ENCODE measurements at regions not wholly inside any gene's neighbourhood (a gene's known extent, or its start where the extent isn't known, plus 50 kb on each side); places are given as distances from the start of the nearest gene placed in this dataset.
"Not testable (repeated sequence)": the region's sequence is repeated elsewhere in the genome, so short reads cannot be mapped to it uniquely, and the experiment has no call there.

DNA sequence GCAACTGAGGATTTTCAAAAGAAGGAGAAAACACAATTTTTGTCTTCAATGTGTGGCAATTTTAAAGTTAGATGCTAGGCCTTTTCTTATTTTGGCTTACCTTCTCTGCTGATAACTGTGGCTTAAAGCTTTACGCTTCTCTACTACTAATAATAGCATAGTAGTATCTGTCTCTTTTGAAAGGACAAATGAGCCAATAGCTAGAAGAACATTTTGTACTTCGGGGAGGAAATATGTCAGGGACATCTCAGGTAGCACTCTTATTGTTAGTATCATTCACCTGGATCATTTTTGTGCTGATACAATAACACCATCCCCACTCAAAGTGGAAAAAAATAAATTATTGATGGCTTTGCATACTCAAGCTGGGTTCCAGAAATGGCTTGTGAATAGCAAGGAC, 586.1 kb upstream of the TBL1XR1 start:
- Histone ChIP-seq H3K9me3 (ENCODE audit: control insufficient read depth in 2 of 2, low read length in 2 of 2) (no peaks in the 10 kb centered on the region), H3K9ac (ENCODE audit: low read length in 2 of 2) (no peak overlapping the region), H3K4me3 (ENCODE audit: low read length in 2 of 2) (peak overlapping the region in 1 of 2 donors; percentile 12), H3K27me3 (ENCODE audit: control insufficient read depth in 1 of 2, insufficient read depth in 2 of 2, low read length in 2 of 2) (no peaks in the 10 kb centered on the region), H3K36me3 (ENCODE audit: control insufficient read depth in 2 of 2, insufficient read depth in 2 of 2, low read length in 2 of 2) (no peaks in the 10 kb centered on the region), H3K27ac (ENCODE audit: low read length) (no peak overlapping the region), H3K4me1 (ENCODE audit: control insufficient read depth, insufficient read depth, low read length) (peaks cover 7% of the 10 kb centered on the region)

DNA sequence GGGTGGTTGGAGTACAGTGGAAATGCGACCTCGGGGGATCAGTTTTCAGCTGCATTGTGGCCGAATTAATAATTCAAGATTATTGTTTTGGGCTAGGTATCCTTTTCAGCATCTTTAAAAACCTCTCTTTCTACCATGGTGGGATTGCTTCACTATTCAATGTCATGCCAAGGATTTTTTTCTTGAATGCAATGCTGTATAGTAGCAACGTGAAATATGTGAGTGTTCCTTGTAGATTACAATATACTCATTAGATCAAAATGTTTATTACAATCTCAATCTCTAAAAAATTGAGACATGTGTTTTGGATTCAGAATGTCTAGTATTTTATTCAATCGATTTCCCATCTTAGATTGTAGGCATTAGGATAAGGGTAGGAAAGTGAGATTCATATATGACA, 586.5 kb upstream of the TBL1XR1 start:
- Histone ChIP-seq H3K27me3 (ENCODE audit: control insufficient read depth in 1 of 2, insufficient read depth in 2 of 2, low read length in 2 of 2) (no peaks in the 10 kb centered on the region), H3K27ac (ENCODE audit: low read length) (no peak overlapping the region), H3K4me1 (ENCODE audit: control insufficient read depth, insufficient read depth, low read length) (peaks cover 7% of the 10 kb centered on the region), H3K36me3 (ENCODE audit: control insufficient read depth in 2 of 2, insufficient read depth in 2 of 2, low read length in 2 of 2) (no peaks in the 10 kb centered on the region), H3K4me3 (ENCODE audit: low read length in 2 of 2) (no peak overlapping the region), H3K9me3 (ENCODE audit: control insufficient read depth in 2 of 2, low read length in 2 of 2) (no peaks in the 10 kb centered on the region), H3K9ac (ENCODE audit: low read length in 2 of 2) (no peak overlapping the region)

DNA sequence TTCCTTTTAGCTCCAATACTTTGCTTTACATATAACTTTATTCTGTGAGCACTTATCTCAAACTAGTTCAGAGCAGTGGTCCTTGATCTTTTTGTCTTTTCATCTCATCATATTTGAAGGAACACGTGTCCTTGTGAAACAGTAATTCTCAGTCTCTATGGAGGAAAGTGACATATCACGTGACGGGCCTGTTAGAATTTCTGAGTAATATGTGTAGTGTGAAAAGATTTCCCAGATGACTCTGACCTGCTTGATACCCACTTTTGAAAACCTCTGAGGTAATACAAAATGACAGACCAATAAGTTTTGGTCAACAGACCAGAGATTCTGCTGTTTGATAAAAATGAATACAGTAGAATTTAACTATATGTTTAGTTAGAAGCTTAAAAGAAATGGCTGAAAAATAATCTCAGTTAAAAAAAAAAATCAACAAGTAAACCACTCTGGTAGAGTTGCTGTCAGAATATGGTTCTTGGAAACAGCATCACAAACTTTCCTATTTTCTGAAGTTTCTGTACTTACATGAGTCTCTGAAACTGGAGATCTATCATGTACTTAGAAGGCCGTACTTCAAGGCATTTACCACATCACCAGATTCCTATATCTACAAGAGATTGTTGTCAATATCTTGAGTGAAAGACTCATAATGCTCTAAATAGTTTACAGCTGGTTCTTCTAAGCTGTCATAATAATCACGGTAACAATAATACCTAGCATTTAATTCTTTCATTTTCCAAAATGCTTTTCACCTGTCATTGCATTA, 590.2 kb upstream of the TBL1XR1 start:
- H3K9ac ChIP-seq (ENCODE audit: low read length in 2 of 2) = no peak overlapping the region
- H3K4me3 ChIP-seq (ENCODE audit: low read length in 2 of 2) = no peak overlapping the region
- no peaks in the 10 kb centered on the region for H3K36me3 ChIP-seq (ENCODE audit: control insufficient read depth in 2 of 2, insufficient read depth in 2 of 2, low read length in 2 of 2)
- H3K9me3 ChIP-seq (ENCODE audit: control insufficient read depth in 2 of 2, low read length in 2 of 2) = no peaks in the 10 kb centered on the region
- H3K27ac ChIP-seq (ENCODE audit: low read length) = no peak overlapping the region
- H3K4me1 ChIP-seq (ENCODE audit: control insufficient read depth, insufficient read depth, low read length) = peaks cover under 1% of the 10 kb centered on the region
- no peaks in the 10 kb centered on the region for H3K27me3 ChIP-seq (ENCODE audit: control insufficient read depth in 1 of 2, insufficient read depth in 2 of 2, low read length in 2 of 2)

DNA sequence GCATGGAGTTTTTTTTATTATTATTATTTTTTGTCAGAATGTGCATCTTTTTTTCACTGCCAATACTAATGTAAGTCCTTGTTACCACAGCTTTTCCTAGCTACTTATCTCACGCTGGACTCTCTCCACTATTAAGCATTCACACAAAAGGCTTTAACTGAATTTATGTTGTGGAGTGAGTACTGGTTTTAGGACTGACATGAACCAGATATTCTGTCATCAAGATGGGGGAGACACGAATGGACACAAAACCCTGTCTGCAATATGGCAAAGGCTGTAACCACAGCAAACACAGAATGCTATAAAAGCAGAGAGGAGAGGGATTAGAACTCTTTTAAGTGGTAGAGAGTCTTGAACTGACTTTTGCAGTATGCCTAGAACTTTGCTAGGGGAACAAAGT, 592.2 kb upstream of the TBL1XR1 start:
- Histone ChIP-seq H3K27ac (ENCODE audit: low read length) (peak overlapping the region; percentile 3), H3K9ac (ENCODE audit: low read length in 2 of 2) (no peak overlapping the region)

GRCh38 chr3:177792311-177793030, 595.2 kb upstream of the TBL1XR1 start:
- Histone ChIP-seq H3K4me1 (ENCODE audit: control insufficient read depth, insufficient read depth, low read length) (peaks cover 2% of the 10 kb centered on the region), H3K27ac (ENCODE audit: low read length) (no peak overlapping the region), H3K36me3 (ENCODE audit: control insufficient read depth in 2 of 2, insufficient read depth in 2 of 2, low read length in 2 of 2) (no peaks in the 10 kb centered on the region), H3K9me3 (ENCODE audit: control insufficient read depth in 2 of 2, low read length in 2 of 2) (no peaks in the 10 kb centered on the region), H3K27me3 (ENCODE audit: control insufficient read depth in 1 of 2, insufficient read depth in 2 of 2, low read length in 2 of 2) (no peaks in the 10 kb centered on the region), H3K9ac (ENCODE audit: low read length in 2 of 2) (no peak overlapping the region), H3K4me3 (ENCODE audit: low read length in 2 of 2) (no peak overlapping the region)

More for the DNA sequence above, 592.2 kb upstream of the TBL1XR1 start:
- Histone ChIP-seq H3K9me3 (ENCODE audit: control insufficient read depth in 2 of 2, low read length in 2 of 2) (no peaks in the 10 kb centered on the region), H3K27me3 (ENCODE audit: control insufficient read depth in 1 of 2, insufficient read depth in 2 of 2, low read length in 2 of 2) (no peaks in the 10 kb centered on the region), H3K4me1 (ENCODE audit: control insufficient read depth, insufficient read depth, low read length) (peaks cover 2% of the 10 kb centered on the region), H3K4me3 (ENCODE audit: low read length in 2 of 2) (no peak overlapping the region), H3K36me3 (ENCODE audit: control insufficient read depth in 2 of 2, insufficient read depth in 2 of 2, low read length in 2 of 2) (no peaks in the 10 kb centered on the region)

GRCh38 chr3:177793451-177793850, 596.2 kb upstream of the TBL1XR1 start:
- Histone ChIP-seq H3K27ac (ENCODE audit: low read length) (no peak overlapping the region), H3K4me1 (ENCODE audit: control insufficient read depth, insufficient read depth, low read length) (peaks cover 2% of the 10 kb centered on the region), H3K9ac (ENCODE audit: low read length in 2 of 2) (no peak overlapping the region), H3K4me3 (ENCODE audit: low read length in 2 of 2) (no peak overlapping the region), H3K27me3 (ENCODE audit: control insufficient read depth in 1 of 2, insufficient read depth in 2 of 2, low read length in 2 of 2) (no peaks in the 10 kb centered on the region), H3K9me3 (ENCODE audit: control insufficient read depth in 2 of 2, low read length in 2 of 2) (no peaks in the 10 kb centered on the region), H3K36me3 (ENCODE audit: control insufficient read depth in 2 of 2, insufficient read depth in 2 of 2, low read length in 2 of 2) (no peaks in the 10 kb centered on the region)

GRCh38 chr3:177795216-177795615, 597.9 kb upstream of the TBL1XR1 start:
- Histone ChIP-seq H3K36me3 (ENCODE audit: control insufficient read depth in 2 of 2, insufficient read depth in 2 of 2, low read length in 2 of 2) (no peaks in the 10 kb centered on the region), H3K4me3 (ENCODE audit: low read length in 2 of 2) (no peak overlapping the region), H3K27ac (ENCODE audit: low read length) (no peak overlapping the region), H3K9ac (ENCODE audit: low read length in 2 of 2) (no peak overlapping the region), H3K27me3 (ENCODE audit: control insufficient read depth in 1 of 2, insufficient read depth in 2 of 2, low read length in 2 of 2) (no peaks in the 10 kb centered on the region), H3K9me3 (ENCODE audit: control insufficient read depth in 2 of 2, low read length in 2 of 2) (no peaks in the 10 kb centered on the region), H3K4me1 (ENCODE audit: control insufficient read depth, insufficient read depth, low read length) (peaks cover 2% of the 10 kb centered on the region)

DNA sequence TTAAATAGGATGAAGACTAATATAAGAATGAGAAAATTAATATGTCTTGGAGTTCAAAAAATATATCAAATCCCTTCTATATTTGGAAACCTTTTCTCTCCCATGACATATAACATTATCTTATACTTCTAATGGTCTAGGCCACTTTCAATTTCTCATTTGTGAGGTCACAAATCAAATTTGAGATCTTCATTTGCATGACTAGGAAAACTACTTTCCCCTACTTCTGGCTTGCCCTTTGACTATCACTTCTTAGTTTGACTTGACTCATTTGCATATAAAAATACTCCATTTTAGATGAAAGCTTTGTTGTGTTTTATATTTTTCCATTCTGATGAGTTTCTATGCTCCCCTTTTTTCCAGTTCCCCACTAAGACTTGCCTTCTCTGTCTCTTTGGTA, 598.6 kb upstream of the TBL1XR1 start:
- Histone ChIP-seq H3K9me3 (ENCODE audit: control insufficient read depth in 2 of 2, low read length in 2 of 2) (no peaks in the 10 kb centered on the region), H3K27me3 (ENCODE audit: control insufficient read depth in 1 of 2, insufficient read depth in 2 of 2, low read length in 2 of 2) (no peaks in the 10 kb centered on the region), H3K36me3 (ENCODE audit: control insufficient read depth in 2 of 2, insufficient read depth in 2 of 2, low read length in 2 of 2) (no peaks in the 10 kb centered on the region), H3K4me1 (ENCODE audit: control insufficient read depth, insufficient read depth, low read length) (peaks cover 2% of the 10 kb centered on the region), H3K4me3 (ENCODE audit: low read length in 2 of 2) (no peak overlapping the region), H3K27ac (ENCODE audit: low read length) (no peak overlapping the region), H3K9ac (ENCODE audit: low read length in 2 of 2) (no peak overlapping the region)

GRCh38 chr3:177800147-177800546, 602.9 kb upstream of the TBL1XR1 start:
- not testable (repeated sequence) for H3K4me1 ChIP-seq (ENCODE audit: control insufficient read depth, insufficient read depth, low read length); H3K4me3 ChIP-seq (ENCODE audit: low read length in 2 of 2); H3K9ac ChIP-seq (ENCODE audit: low read length in 2 of 2); H3K9me3 ChIP-seq (ENCODE audit: control insufficient read depth in 2 of 2, low read length in 2 of 2); H3K27me3 ChIP-seq (ENCODE audit: control insufficient read depth in 1 of 2, insufficient read depth in 2 of 2, low read length in 2 of 2); H3K27ac ChIP-seq (ENCODE audit: low read length); H3K36me3 ChIP-seq (ENCODE audit: control insufficient read depth in 2 of 2, insufficient read depth in 2 of 2, low read length in 2 of 2)

GRCh38 chr3:177800561-177800960, 603.3 kb upstream of the TBL1XR1 start:
- no peak overlapping the region for H3K27ac ChIP-seq (ENCODE audit: low read length)
- H3K9ac ChIP-seq (ENCODE audit: low read length in 2 of 2) = no peak overlapping the region
- no peaks in the 10 kb centered on the region for H3K27me3 ChIP-seq (ENCODE audit: control insufficient read depth in 1 of 2, insufficient read depth in 2 of 2, low read length in 2 of 2)
- H3K4me1 ChIP-seq (ENCODE audit: control insufficient read depth, insufficient read depth, low read length) = no peaks in the 10 kb centered on the region
- H3K9me3 ChIP-seq (ENCODE audit: control insufficient read depth in 2 of 2, low read length in 2 of 2) = no peaks in the 10 kb centered on the region
- H3K4me3 ChIP-seq (ENCODE audit: low read length in 2 of 2) = no peak overlapping the region
- H3K36me3 ChIP-seq (ENCODE audit: control insufficient read depth in 2 of 2, insufficient read depth in 2 of 2, low read length in 2 of 2) = no peaks in the 10 kb centered on the region

Data from stomach smooth muscle (tissue), 2 donors.